Muscle layer of colon (tissue), 2 donors: ENCODE measurements at regions not wholly inside any gene's neighbourhood (a gene's known extent, or its start where the extent isn't known, plus 50 kb on each side); places are given as distances from the start of the nearest gene placed in this dataset.

Source experiments
- H3K27ac ChIP-seq: one replicate; pipeline ENCODE4 v1.7.0; 2013; ENCODE audit warnings: low read depth, mild to moderate bottlenecking, low read length, moderate library complexity
- H3K27me3 ChIP-seq, 2 donors: one replicate each; pipeline ENCODE4 v1.7.0; 2013; ENCODE audit warnings: low read length in 2 of 2, mild to moderate bottlenecking in 2 of 2; ENCODE audit not compliant: insufficient read depth in 2 of 2, control insufficient read depth in 1 of 2
- H3K36me3 ChIP-seq: one replicate; pipeline ENCODE4 v1.7.0; 2013; ENCODE audit warnings: mild to moderate bottlenecking, low read length; ENCODE audit not compliant: insufficient read depth
- H3K4me1 ChIP-seq: one replicate; pipeline ENCODE4 v1.7.0; 2013; ENCODE audit warnings: mild to moderate bottlenecking, low read length; ENCODE audit not compliant: insufficient read depth
- H3K4me3 ChIP-seq, 2 donors: one replicate each; pipeline ENCODE4 v1.7.0; 2013; ENCODE audit warnings: low read length in 2 of 2, low read depth in 1 of 2, mild to moderate bottlenecking in 1 of 2, moderate library complexity in 1 of 2
- H3K9ac ChIP-seq: one replicate; pipeline ENCODE4 v1.7.0; 2013; ENCODE audit warnings: low read length
- H3K9me3 ChIP-seq: one replicate; pipeline ENCODE4 v1.7.0; 2013; ENCODE audit warnings: mild to moderate bottlenecking, low read length
- donor health status: abdominal sarcoma.
- donor health status: Adenocarcinoma of cecum.

DNA sequence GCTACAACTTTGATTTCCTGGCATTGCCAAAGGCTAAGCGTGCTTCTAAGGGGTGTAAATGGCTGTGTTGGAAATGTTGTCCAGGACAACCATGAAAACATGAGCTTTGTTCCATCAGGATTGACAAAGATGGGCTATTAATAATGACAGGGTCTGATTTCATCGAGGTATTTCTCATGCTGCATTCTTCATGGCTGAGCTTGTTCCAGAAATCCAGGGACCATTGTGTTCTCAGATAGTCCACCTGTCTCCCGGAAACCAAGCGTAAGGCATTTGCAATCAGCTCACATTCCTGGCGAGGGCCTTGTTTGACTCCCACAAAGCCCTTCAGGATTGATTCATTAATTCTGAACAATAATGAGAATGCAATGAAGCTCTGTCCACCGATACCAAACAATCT, 111.3 kb downstream of the CD47 start:
- no peak overlapping the region for H3K9ac ChIP-seq
- no peaks in the 10 kb centered on the region for H3K36me3 ChIP-seq
- no peaks in the 10 kb centered on the region for H3K9me3 ChIP-seq
- peaks cover 10% of the 10 kb centered on the region for H3K4me1 ChIP-seq
- no peak overlapping the region for H3K27ac ChIP-seq
- H3K4me3 ChIP-seq, result no peak overlapping the region
- H3K27me3 ChIP-seq, result no peaks in the 10 kb centered on the region

DNA sequence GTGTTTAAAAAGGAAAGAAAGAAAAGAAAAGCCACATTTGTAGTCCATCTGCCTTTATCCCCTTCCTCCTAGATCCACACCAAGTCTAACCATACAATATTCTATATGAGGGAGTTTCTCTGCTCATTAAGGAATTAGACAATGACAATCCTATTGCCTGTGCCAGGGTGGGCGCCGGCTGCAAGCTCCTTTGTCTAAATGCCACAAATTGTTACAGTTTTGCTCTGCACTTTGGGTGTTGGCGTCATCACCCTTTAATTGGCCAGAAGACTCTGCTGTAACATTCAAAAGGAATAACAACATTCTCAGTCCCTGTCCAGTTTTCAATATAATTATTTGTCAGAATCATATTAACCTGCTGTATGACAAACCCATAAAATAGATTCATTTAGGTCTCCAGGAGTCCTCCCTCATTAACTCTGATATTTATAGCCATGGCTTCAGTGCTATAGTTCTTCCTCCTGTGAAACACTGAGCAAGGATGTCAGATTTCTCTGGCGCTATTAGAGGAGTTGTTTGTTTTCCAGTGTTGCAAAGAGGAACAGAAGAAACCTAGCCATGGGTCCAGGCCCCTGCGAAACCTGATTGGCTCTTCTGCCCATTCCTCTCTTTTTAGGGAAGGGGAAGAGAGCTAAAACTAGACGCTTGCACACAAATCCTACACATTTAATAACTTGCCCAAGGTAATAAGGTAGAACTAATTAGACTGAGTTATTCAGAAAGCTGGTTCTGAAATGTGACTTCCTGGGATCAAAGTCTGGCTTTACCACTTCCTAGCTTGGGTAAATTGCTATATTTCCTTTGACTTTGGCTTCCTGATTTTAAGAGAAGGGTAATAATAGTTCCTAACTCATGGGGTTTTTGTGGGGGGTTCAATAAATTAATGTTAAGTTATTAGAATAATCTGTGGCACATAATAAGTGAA, 112.4 kb downstream of the CD47 start:
- no peaks in the 10 kb centered on the region for H3K9me3 ChIP-seq
- no peak overlapping the region for H3K27ac ChIP-seq
- no peak overlapping the region for H3K4me3 ChIP-seq
- no peaks in the 10 kb centered on the region for H3K27me3 ChIP-seq
- no peak overlapping the region for H3K9ac ChIP-seq
- peaks cover 10% of the 10 kb centered on the region for H3K4me1 ChIP-seq
- H3K36me3 ChIP-seq, result no peaks in the 10 kb centered on the region

DNA sequence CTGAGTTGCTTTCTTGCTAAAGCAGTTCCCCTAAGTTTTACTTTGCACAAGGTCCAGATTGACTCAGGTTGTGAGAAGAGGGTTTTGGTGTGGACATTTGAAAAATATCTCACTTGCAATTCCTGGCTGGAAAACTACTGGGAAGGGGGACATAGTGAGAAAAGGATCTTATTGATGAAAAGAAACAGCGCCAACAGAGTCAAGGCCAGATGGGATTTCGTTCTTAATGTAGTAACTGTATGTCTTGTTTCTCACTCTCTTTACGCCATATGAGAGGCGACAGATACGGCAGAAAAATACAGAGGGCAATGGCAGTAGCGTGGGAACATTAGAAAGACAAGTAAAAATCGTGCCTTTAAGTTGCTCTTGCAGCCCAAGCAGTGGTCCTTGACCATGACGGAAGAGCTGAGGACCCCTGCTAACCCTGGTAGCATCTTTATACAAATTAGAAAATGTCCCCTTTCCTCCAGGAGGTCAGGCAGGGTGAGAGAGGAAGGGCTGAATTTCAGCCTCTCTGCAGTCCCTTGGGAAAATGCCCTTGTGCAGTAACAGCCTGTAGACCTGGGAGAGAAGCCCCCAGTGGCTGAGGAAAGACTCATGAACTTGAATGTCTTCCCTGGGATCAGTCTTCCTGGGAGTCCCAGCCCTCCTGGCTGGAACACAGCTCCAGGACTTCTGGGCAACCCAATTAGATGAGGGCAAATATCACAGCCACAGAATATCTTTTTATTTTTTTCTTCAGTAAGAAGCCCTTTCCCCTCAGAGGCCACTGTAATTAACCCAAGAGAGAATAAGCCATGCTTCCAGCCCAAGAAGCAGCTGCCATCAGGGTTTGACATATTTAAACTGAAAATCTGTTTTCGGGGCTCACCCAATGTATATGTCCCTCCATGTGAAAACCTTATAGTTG, 113.4 kb downstream of the CD47 start:
- H3K9ac ChIP-seq, result no peak overlapping the region
- H3K9me3 ChIP-seq, result no peaks in the 10 kb centered on the region
- no peak overlapping the region for H3K4me3 ChIP-seq
- H3K27me3 ChIP-seq, result no peaks in the 10 kb centered on the region
- H3K36me3 ChIP-seq, result no peaks in the 10 kb centered on the region
- H3K27ac ChIP-seq, result no peak overlapping the region
- peaks cover 10% of the 10 kb centered on the region for H3K4me1 ChIP-seq

- H3K4me3 ChIP-seq, result no peak overlapping the region
- H3K36me3 ChIP-seq, result no peaks in the 10 kb centered on the region
- H3K27ac ChIP-seq, result no peak overlapping the region
- H3K4me1 ChIP-seq, result peaks cover 2% of the 10 kb centered on the region
- no peak overlapping the region for H3K9ac ChIP-seq
- H3K27me3 ChIP-seq, result no peaks in the 10 kb centered on the region
- no peaks in the 10 kb centered on the region for H3K9me3 ChIP-seq
These were observed 114.5 kb downstream of the CD47 start for GRCh38 chr3:107976202-107976800.

DNA sequence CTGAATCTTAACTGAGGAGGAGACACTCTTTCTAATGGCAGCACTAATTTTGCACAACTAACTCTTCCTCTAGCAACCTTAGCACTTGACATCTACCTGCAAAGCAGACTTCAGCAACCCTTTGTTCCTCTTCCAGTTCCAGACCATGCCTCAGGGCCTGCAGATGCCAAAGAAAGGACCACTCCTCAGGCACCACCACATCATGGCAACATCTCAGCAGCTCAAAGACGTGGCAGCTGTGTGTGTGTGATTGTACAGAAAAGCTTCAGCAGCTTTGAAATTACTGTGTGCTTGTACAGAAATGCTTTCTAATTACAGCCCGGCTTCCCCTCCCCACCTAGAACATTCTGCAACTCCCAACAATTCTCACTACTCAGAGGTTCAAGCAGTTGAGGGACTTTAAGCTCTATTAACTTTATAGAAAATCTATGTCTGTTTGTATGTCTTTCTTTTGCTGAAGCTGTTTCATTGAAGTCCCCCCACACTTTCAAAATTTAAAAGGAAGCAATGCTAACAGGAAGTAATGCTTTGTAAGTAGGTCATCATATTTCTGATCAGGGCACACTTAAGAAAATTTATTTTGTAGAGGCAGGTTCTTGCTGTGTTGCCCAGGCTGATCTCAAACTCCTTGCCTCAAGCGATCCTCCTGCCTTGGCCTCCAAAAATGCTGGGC, 115.2 kb downstream of the CD47 start:
- no peaks in the 10 kb centered on the region for H3K36me3 ChIP-seq
- no peak overlapping the region for H3K9ac ChIP-seq
- no peaks in the 10 kb centered on the region for H3K9me3 ChIP-seq
- no peak overlapping the region for H3K4me3 ChIP-seq
- no peaks in the 10 kb centered on the region for H3K27me3 ChIP-seq
- no peak overlapping the region for H3K27ac ChIP-seq
- peaks cover 3% of the 10 kb centered on the region for H3K4me1 ChIP-seq

GRCh38 chr3:107973961-107974360, 116.9 kb downstream of the CD47 start:
- Histone ChIP-seq H3K4me1 (peaks cover 11% of the 10 kb centered on the region), H3K4me3 (no peak overlapping the region), H3K36me3 (no peaks in the 10 kb centered on the region), H3K9ac (no peak overlapping the region), H3K27ac (no peak overlapping the region), H3K27me3 (no peaks in the 10 kb centered on the region), H3K9me3 (no peaks in the 10 kb centered on the region)

DNA sequence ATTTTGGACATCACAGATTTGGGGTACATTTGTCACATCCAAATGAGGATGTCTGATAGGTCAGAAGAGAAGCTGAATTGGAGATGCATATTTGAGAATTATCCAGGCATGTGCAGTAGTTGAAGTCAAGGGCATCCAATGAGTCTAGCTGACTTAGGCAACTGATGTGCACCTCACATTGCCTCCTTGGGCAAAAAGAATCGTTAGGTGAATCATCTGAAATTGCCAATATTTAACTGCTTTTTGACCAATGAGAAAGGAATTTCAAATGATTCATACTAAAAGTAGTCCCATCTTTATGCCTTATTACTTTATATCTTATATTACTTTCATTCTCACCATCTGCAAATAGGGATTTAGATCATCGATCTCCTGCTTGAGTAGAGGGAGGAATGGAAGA, 117.7 kb downstream of the CD47 start:
- Histone ChIP-seq H3K27ac (no peak overlapping the region), H3K9me3 (no peaks in the 10 kb centered on the region), H3K4me3 (no peak overlapping the region), H3K9ac (no peak overlapping the region), H3K4me1 (peaks cover 11% of the 10 kb centered on the region), H3K36me3 (no peaks in the 10 kb centered on the region), H3K27me3 (no peaks in the 10 kb centered on the region)

GRCh38 chr3:107970993-107971580, 119.7 kb downstream of the CD47 start:
- no peaks in the 10 kb centered on the region for H3K36me3 ChIP-seq
- no peak overlapping the region for H3K4me3 ChIP-seq
- no peak overlapping the region for H3K9ac ChIP-seq
- peaks cover 11% of the 10 kb centered on the region for H3K4me1 ChIP-seq
- no peaks in the 10 kb centered on the region for H3K27me3 ChIP-seq
- H3K9me3 ChIP-seq, result no peaks in the 10 kb centered on the region
- no peak overlapping the region for H3K27ac ChIP-seq

DNA sequence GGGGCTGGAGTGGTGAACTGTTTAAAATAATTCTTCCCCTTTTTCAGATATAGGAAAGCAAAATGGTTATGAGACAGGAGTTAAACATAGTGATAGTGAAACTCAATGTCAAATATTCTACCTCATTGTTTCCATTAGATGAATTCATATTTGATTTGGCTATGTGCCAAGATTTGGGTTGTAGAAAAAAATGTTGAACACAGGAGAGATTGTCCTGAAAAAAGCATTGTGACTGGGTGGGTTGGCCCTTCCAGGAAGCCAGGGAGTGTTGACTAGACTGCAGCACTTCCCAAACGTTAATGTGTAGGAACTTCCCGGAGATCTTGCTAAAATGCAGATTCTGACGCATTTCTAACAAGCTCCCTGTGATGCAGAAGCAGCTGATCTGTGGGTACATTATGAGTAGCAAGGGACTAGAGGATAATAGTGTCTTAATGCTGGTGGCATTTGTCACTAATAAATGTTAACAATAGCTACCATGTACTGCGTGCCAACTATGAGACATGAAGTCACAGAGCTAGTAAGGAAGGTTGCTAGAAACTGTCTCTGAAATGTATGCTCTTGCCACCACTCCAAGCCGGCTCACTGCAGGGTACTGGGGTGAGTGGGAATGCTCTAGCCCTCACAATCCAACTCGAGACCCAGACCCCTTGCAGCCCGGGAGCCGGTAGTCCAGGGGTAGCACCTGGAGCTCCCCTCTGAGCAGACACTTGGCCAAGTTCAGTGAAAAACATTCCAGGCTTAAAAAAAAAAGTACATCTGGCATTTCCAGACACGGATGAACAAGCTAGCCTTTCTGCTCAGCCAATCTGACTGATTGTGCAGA, 120.6 kb downstream of the CD47 start:
- Histone ChIP-seq H3K27me3 (no peaks in the 10 kb centered on the region), H3K4me1 (peaks cover 11% of the 10 kb centered on the region), H3K9me3 (no peaks in the 10 kb centered on the region), H3K36me3 (no peaks in the 10 kb centered on the region), H3K4me3 (no peak overlapping the region), H3K27ac (no peak overlapping the region), H3K9ac (no peak overlapping the region)

DNA sequence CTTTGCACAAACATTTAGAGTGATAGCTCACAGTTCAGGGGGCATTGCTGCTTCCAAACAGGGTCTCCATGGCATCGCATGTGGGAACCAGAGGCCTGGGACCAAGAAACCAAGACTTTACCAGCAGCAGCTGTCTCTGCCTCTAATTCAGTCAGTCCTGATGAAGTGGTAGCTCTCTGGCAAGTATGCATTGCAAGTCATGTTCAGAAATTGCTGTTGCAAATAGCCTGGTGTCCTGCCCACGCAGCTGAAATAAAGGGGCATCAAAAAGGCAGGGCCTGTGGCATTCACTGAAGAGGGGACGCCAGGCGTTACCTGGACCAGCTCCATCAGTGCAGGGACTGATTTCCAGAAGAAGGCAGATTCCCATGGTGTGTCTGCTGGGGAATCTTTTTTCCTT, 121.3 kb downstream of the CD47 start:
- Histone ChIP-seq H3K36me3 (no peaks in the 10 kb centered on the region), H3K4me3 (no peak overlapping the region), H3K27me3 (no peaks in the 10 kb centered on the region), H3K27ac (no peak overlapping the region), H3K9me3 (no peaks in the 10 kb centered on the region), H3K9ac (no peak overlapping the region), H3K4me1 (peaks cover 11% of the 10 kb centered on the region)
